ENCODE measurements at regions not wholly inside any gene's neighbourhood (a gene's known extent, or its start where the extent isn't known, plus 50 kb on each side); places are given as distances from the start of the nearest gene placed in this dataset.

GRCh38 chr10:80917636-80918035 lies 379.9 kb downstream of the SH2D4B start:
- no peak for TF ChIP-seq AKNA (CRISPR knock-in tag; IDR thresholded peaks at IDR 0.05; ENCODE audit: borderline replicate concordance)
- no peak for TF ChIP-seq POLR2A (IDR thresholded peaks at IDR 0.05; ENCODE audit: insufficient read depth in 1 of 2, low read depth in 2 of 2, low read length in 2 of 2)
- TF ChIP-seq CENPX (CRISPR knock-in tag; IDR thresholded peaks at IDR 0.05) = no peak
- TF ChIP-seq MXD1 (CRISPR knock-in tag; IDR thresholded peaks at IDR 0.05) = no peak
- no peak for TF ChIP-seq TAF1 (CRISPR knock-in tag; IDR thresholded peaks at IDR 0.05)

Measured in HepG2 (cell line).